ENCODE measurements at regions not wholly inside any gene's neighbourhood (a gene's known extent, or its start where the extent isn't known, plus 50 kb on each side); places are given as distances from the start of the nearest gene placed in this dataset.

GRCh38 chr3:43165786-43166185, 59.9 kb upstream of the POMGNT2 start:
- Histone ChIP-seq H3K4me1 (ENCODE audit: low read length) (no peaks in the 10 kb centered on the region), H3K9me3 (ENCODE audit: insufficient read depth, low read length) (peaks cover 8% of the 10 kb centered on the region), H3K4me2 (ENCODE audit: low read length) (no peak overlapping the region), H3K79me2 (ENCODE audit: low read length) (no peaks in the 10 kb centered on the region), H3K36me3 (replicated peaks; ENCODE audit: low read depth, low read length) (no peaks in the 10 kb centered on the region), H3K4me3 (ENCODE audit: low read length) (no peak overlapping the region), H3K9ac (ENCODE audit: low read length) (no peak overlapping the region), H4K20me1 (ENCODE audit: insufficient read depth, low read length) (no peaks in the 10 kb centered on the region), H3K27ac (ENCODE audit: low read length) (no peak overlapping the region), H3K27me3 (ENCODE audit: low read depth, low read length) (peaks cover 24% of the 10 kb centered on the region), H2AFZ (ENCODE audit: low read depth, low read length) (no peak overlapping the region)
- TF ChIP-seq EZH2phosphoT487 (IDR thresholded peaks at IDR 0.05; ENCODE audit: low read depth), result no peak
- no peak for TF ChIP-seq CTCF (IDR thresholded peaks at IDR 0.05; ENCODE audit: low read depth, low read length)

DNA sequence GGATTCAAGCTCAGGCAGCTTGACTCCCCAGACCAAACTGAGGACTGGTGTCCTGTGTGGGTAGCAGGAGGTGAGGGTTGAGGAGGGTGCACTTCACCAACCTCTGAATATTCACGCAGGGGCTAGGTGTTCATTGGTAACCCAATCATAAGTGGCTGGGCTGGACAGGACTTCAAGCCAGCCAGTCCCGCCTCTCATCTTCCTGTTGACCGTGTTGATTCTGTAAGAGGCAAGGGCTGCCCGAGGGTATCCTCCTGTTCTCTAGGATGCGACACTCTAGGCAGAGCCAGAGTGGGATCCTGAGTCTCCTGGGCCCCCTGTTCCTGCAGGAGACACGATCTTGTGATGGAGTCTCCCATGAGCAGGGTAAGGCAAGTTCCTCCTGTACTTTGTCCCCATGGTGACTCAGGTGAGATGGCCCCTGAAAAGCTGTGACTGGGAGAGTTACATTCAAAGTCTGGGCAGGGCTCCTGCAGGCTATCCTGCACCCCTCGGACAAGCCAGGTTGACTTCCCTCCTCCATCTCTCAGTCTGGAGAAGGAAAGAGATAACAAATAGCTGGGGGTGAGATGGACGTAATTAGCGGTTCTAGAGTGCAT, 58.1 kb upstream of the POMGNT2 start:
- Histone ChIP-seq H3K4me3 (ENCODE audit: low read length) (no peak overlapping the region), H3K9me3 (ENCODE audit: insufficient read depth, low read length) (peaks cover 8% of the 10 kb centered on the region), H2AFZ (ENCODE audit: low read depth, low read length) (no peak overlapping the region), H3K9ac (ENCODE audit: low read length) (no peak overlapping the region), H3K4me1 (ENCODE audit: low read length) (no peaks in the 10 kb centered on the region), H3K27ac (ENCODE audit: low read length) (no peak overlapping the region), H3K36me3 (replicated peaks; ENCODE audit: low read depth, low read length) (no peaks in the 10 kb centered on the region), H3K27me3 (ENCODE audit: low read depth, low read length) (peaks cover 12% of the 10 kb centered on the region), H3K4me2 (ENCODE audit: low read length) (no peak overlapping the region), H3K79me2 (ENCODE audit: low read length) (no peaks in the 10 kb centered on the region), H4K20me1 (ENCODE audit: insufficient read depth, low read length) (no peaks in the 10 kb centered on the region)
- TF ChIP-seq CTCF (IDR thresholded peaks at IDR 0.05; ENCODE audit: low read depth, low read length), result no peak
- TF ChIP-seq EZH2phosphoT487 (IDR thresholded peaks at IDR 0.05; ENCODE audit: low read depth), result no peak

GRCh38 chr3:43162230-43163084, 56.6 kb upstream of the POMGNT2 start:
- no peak overlapping the region for H3K27ac ChIP-seq (ENCODE audit: low read length)
- no peak overlapping the region for H3K4me3 ChIP-seq (ENCODE audit: low read length)
- peaks cover 17% of the 10 kb centered on the region for H3K27me3 ChIP-seq (ENCODE audit: low read depth, low read length)
- H4K20me1 ChIP-seq (ENCODE audit: insufficient read depth, low read length), result no peaks in the 10 kb centered on the region
- TF ChIP-seq EZH2phosphoT487 (IDR thresholded peaks at IDR 0.05; ENCODE audit: low read depth), result no peak
- TF ChIP-seq CTCF (IDR thresholded peaks at IDR 0.05; ENCODE audit: low read depth, low read length), result peak; percentile 62
- no peaks in the 10 kb centered on the region for H3K36me3 ChIP-seq (replicated peaks; ENCODE audit: low read depth, low read length)
- no peak overlapping the region for H3K4me2 ChIP-seq (ENCODE audit: low read length)
- no peak overlapping the region for H3K9ac ChIP-seq (ENCODE audit: low read length)
- no peaks in the 10 kb centered on the region for H3K4me1 ChIP-seq (ENCODE audit: low read length)
- H3K79me2 ChIP-seq (ENCODE audit: low read length), result no peaks in the 10 kb centered on the region
- no peak overlapping the region for H2AFZ ChIP-seq (ENCODE audit: low read depth, low read length)
- H3K9me3 ChIP-seq (ENCODE audit: insufficient read depth, low read length), result peaks cover 8% of the 10 kb centered on the region

GRCh38 chr3:43161684-43162229, 55.9 kb upstream of the POMGNT2 start:
- Histone ChIP-seq H3K9ac (ENCODE audit: low read length) (no peak overlapping the region), H3K27ac (ENCODE audit: low read length) (no peak overlapping the region), H3K79me2 (ENCODE audit: low read length) (no peaks in the 10 kb centered on the region), H3K4me2 (ENCODE audit: low read length) (no peak overlapping the region), H3K4me1 (ENCODE audit: low read length) (no peaks in the 10 kb centered on the region), H3K27me3 (ENCODE audit: low read depth, low read length) (peaks cover 22% of the 10 kb centered on the region), H3K36me3 (replicated peaks; ENCODE audit: low read depth, low read length) (no peaks in the 10 kb centered on the region), H3K9me3 (ENCODE audit: insufficient read depth, low read length) (peaks cover 6% of the 10 kb centered on the region), H3K4me3 (ENCODE audit: low read length) (no peak overlapping the region), H4K20me1 (ENCODE audit: insufficient read depth, low read length) (no peaks in the 10 kb centered on the region), H2AFZ (ENCODE audit: low read depth, low read length) (no peak overlapping the region)
- TF ChIP-seq CTCF (IDR thresholded peaks at IDR 0.05; ENCODE audit: low read depth, low read length), result no peak
- TF ChIP-seq EZH2phosphoT487 (IDR thresholded peaks at IDR 0.05; ENCODE audit: low read depth), result no peak

Data from OCI-LY3 (cell line).